Cardiac fibroblast (primary cell): ENCODE measurements at regions not wholly inside any gene's neighbourhood (a gene's known extent, or its start where the extent isn't known, plus 50 kb on each side); places are given as distances from the start of the nearest gene placed in this dataset.

ENCODE experiments used
- DNase-seq, 2 donors: peaks; one replicate each; pipeline versions ENCODE4 v3.0.0 to v3.0.0-alpha.2; 2010; ENCODE audit warnings: low read depth in 2 of 2
- H3K4me3 ChIP-seq, 2 donors: replicated peaks in 1 of 2; 1 replicate in 1 of 2; 2 replicates in 1 of 2; pipeline ENCODE4 v1.5.1; 2011; ENCODE audit warnings: low read depth in 2 of 2, low read length in 2 of 2, mild to moderate bottlenecking in 2 of 2, moderate library complexity in 1 of 2
- CTCF ChIP-seq: IDR thresholded peaks from one replicate; pipeline ENCODE4 v1.5.1; 2011; ENCODE audit warnings: low read depth, mild to moderate bottlenecking, low read length, inconsistent platforms

GRCh38 chr13:77466753-77467422 is 68.6 kb upstream of the SCEL start:
- no peak for TF ChIP-seq CTCF
- DNase-seq, result no peak
- H3K4me3 ChIP-seq, result no peak overlapping the region

- TF ChIP-seq CTCF, result no peak
- no peak overlapping the region for H3K4me3 ChIP-seq
- DNase-seq, result no peak
Measured at GRCh38 chr13:77465603-77466195, 69.8 kb upstream of the SCEL start.

- H3K4me3 ChIP-seq, result no peak overlapping the region
- TF ChIP-seq CTCF, result no peak
- peak in 1 of 2 donors; percentile 64 for DNase-seq
Measured at GRCh38 chr13:77460195-77460594, 75.3 kb upstream of the SCEL start.

- TF ChIP-seq CTCF, result no peak
- H3K4me3 ChIP-seq, result no peak overlapping the region
- DNase-seq, result no peak
Measured at GRCh38 chr13:77459592-77459991, 75.9 kb upstream of the SCEL start.

GRCh38 chr13:77458736-77459135 is 76.8 kb upstream of the SCEL start:
- no peak for DNase-seq
- TF ChIP-seq CTCF, result no peak
- H3K4me3 ChIP-seq, result no peak overlapping the region

GRCh38 chr13:77457966-77458365 is 77.5 kb upstream of the SCEL start:
- no peak overlapping the region for H3K4me3 ChIP-seq
- DNase-seq, result no peak
- TF ChIP-seq CTCF, result no peak
